Stimulated activated CD8-positive, alpha-beta memory T cell treated with anti-CD3 and anti-CD28 coated beads, Interleukin-12 subunit alpha, Interleukin-12 subunit beta, amount 100 ng/mL, for 24 hours (primary cell): ENCODE measurements at regions not wholly inside any gene's neighbourhood (a gene's known extent, or its start where the extent isn't known, plus 50 kb on each side); places are given as distances from the start of the nearest gene placed in this dataset.

Source experiments
- DNase-seq: peaks from one replicate; pipeline ENCODE4 v3.0.0-alpha.2; 2020; ENCODE audit errors: extremely low read depth

- DNase-seq: no peak
Observed at GRCh38 chr12:69096669-69097335, 142.6 kb upstream of the CPSF6 start.

DNA sequence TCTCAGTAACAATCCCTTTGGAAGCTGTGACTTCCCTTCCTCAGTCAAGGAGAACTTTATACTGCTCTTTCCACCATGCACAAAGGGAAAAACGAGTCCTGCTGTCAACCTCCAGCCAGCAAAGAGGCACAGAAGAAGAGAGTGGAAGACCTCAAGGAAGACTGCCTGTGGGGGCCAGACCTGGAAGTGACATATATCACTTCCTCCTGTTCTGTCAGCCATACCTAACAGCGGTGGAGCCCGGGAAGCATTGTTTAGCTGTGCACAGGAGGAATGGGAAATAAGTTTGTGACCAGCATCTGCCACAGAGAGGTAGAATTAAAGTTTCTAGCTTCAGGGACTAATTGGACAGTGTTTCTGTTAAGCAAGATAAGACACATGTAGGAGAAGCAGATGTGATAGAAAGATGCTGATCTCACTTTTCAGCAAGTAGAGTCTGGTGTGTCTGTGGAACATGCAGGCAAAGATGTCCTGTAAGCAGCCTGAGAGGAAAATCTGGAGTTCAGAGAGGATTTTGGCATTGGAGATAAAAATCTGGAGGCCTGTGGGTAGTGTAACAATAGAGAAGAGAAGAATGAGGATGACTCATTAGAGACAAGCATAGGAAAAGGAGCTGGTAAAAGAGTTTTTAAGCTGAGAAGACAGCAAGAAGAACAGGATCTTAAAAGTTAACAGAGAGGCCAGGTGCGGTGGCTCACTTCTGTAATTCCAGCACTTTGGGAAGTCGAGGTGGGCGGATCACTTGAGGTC, 141.6 kb upstream of the CPSF6 start:
- DNase-seq: no peak

- DNase-seq: no peak
Observed at GRCh38 chr12:69099201-69099837, 140.1 kb upstream of the CPSF6 start.

DNA sequence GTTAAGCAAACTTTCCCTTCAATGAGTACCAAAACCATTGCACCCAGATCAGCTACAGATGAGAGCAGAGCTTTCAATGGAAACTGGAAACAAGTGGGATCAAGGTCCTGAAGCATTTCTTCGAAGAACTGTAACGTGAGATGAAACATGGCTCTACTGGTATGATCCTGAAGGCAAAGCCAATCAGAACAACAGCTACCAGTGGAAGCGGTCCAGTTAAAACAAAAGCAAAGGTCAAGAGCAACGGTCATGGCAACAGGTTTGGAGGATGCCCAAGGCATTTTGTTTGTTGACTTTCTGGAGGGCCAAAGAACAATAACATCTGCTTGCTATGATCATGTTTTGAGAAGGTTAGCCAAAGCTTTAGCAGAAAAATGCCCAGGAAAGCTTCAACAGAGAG, 137.9 kb upstream of the CPSF6 start:
- no peak for DNase-seq

DNA sequence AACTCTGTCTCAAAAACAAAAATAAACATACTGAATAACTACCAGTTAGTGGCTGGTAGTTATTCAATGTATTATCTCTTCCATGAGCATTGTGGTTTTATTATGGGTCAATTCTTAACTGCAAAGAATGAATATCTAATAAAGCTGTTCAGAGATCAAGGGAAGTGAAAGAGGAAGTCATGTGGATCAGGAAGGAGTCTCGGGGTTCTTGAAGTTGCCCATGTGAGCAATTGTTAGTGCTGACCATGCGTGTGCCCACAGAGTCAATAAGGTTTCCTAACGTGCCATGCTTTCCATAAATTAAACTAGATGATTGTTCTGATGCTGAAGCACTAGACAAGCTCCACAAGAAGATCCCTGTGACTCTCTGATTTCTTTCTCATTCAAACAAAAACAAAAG, 136.5 kb upstream of the CPSF6 start:
- DNase-seq: no peak

DNA sequence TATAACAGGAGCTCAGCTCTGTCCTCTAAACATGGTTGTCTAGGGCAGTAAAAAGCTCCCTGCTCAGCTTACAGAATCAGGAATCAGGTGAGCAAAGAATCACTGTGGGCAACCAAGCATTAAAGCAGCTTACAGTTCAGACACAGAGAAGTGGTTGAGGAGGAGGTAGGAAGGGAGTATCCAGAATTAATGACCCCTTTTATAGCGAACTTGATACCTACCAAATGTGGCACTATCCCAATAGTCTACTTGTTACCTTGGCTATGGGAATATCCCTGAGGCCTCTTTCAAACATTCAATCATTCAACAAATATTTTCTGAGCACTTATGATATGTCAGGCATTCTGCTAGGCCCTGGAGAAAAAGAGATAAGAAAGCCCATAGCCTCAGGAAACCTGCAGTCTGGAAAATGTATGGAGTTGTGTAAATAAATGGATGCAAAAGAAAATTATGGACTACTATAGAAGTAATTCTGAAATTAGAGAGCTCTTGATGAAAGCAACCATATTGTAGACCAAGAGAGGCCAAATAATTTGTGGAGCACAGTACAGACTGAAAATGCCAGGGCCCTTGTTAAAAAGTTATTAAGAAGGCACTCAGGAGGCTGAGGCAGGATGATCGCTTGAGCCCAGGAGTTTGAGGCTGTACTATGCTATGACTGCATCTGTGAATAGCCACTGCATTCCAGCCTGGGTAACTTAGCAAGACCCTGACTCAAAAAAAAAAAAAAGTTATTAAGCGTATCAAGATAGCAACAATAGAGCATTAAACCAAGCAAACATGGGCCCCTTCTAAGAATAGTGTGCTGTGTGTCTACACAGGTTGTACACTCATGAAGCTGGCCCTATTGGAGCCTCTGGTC, 134.0 kb upstream of the CPSF6 start:
- DNase-seq: no peak

DNA sequence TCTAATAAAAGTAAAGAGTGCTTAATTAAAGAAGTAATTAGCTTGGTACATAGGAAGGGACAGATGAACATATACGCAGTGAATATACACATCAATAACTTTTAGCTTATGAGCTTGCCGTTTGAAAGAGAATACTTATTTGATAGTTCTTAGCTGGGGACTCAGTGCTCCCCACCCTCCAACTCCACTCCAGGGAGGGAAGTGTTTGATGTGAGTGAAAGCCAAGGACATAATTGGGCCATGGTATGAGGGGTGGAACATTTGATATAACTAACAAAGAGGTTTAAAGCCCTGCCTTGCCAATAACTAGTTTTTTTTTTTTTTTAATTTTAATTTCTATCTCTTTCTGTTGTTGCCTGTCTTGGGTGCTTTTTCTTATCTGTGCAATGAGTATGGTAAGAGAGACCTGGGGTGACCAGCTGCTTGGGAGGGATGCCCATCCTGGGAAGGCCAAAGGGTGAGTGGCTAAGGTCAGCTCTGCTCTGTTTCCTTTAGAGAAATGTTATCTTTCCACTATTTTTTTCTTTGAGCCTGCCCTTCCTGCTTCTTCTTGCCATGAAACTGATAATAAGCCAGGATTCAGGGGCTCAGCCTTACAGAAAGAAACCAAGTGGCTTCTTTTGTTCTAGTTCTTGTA, 132.8 kb upstream of the CPSF6 start:
- DNase-seq: no peak

DNA sequence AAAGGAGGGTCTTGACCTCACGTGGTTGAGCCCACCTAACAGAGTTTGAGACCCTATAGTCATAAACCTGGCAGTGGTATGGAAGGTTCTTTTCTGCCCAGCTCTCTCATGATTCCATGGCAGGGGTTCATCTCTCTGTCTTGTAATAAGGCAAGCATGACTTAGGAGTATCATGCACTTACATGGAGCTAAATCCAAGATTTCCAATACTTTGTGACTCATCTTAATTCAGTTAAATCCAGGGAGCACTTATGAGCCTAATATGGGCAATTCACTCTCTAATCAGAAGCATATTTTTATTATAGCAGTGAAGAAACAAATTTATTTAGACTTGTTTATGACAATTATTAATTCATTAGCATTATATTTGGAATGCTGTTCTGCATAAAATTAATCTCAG, 131.8 kb upstream of the CPSF6 start:
- no peak for DNase-seq

GRCh38 chr12:69108037-69108436, 131.3 kb upstream of the CPSF6 start:
- no peak for DNase-seq

DNA sequence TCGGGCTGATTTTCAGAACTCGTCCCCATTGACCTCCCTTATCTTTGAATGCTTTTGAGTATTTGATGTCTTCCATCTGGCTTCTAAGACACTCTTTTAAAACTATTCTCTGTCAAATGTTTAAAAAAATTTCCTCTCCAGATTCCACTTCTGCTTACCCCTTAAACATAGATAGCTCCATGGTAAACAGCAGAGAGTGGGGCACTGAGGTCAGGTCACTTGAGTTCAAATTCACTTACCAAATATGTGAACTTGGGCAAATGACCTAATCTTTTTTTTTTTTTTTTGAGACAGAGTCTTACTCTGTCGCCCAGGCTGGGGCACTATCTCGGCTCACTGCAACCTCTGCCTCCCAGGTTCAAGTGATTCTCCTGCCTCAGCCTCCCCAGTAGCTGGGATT, 126.8 kb upstream of the CPSF6 start:
- DNase-seq: no peak

DNA sequence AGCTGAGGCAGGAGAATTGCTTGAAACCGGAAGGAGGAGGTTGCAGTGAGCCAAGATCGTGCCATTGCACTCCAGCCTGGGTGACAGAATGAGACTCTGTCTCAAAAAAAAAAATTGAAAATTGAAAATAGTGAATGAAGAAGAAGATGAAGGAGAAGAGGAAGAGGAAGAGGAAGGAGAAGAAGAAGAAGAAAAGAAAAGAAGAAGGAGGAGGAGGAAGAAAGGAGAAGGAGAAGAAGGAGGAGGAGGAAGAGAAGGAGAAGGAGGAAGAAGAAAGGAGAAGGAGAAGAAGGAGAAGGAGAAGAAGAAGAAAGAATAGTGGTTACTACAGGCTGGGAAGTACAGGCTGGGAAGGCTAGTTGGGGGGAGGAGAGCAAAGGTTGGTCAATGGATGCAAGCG, 124.3 kb upstream of the CPSF6 start:
- DNase-seq: no peak

GRCh38 chr12:69115951-69116350, 123.4 kb upstream of the CPSF6 start:
- no peak for DNase-seq

- DNase-seq: no peak
Observed at GRCh38 chr12:69117566-69118266, 121.7 kb upstream of the CPSF6 start.

GRCh38 chr12:69118516-69118915, 120.9 kb upstream of the CPSF6 start:
- DNase-seq: no peak

DNA sequence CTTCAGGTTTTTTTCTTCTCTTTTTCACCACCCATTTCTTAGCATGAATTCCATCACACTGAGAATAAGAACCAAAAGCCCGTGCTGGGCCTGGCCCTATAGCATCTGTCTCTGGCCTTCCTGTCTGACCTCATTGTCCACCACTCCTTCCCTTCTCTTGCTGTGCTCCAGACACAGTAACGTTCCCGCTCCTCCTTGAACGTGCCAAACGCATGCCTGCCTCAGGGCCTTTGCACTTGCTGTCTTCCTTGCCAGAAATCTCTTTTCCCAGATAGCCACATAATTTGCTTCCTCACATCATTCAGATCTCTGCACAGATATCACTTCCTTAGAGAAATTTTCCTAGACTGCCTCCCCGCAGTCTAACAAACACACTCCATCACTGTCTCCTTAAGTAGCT, 119.6 kb upstream of the CPSF6 start:
- DNase-seq: no peak

DNA sequence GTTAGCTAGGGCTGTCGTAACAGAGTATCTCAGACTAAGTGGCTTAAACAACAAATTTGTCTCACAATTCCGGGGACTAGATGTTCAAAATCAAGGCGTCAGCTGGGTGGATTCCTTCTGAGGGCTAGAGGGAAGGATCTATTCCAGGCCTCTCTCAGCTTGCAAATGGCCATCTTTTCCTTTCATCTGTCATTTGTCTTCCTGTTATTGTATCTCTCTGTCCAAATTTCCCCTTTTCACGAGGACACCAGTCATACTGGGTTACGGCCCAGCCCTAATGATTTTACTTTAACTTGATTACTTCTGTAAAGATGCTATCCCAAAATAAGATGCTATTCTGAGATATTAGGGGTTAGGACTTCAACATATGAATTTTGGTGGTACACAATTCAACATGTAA, 119.0 kb upstream of the CPSF6 start:
- no peak for DNase-seq

DNA sequence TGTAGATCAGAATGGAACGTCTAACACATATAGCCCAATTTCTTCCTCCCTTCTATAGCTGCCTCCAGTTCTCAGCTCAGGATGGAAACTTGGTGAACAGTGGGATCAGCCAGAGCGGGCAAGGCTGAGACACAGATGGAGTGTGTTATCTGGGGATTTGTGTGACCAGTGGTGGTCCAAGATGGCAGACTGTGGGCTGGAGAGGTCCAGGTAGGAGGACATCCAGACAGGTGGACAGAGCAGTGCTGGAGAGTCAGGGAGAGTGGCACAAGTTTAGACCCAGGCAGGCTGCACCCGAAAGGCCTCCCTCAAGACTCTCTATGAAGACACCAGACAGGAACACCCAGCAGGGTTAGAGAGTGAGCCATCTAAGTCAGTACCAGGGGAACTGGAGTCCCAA, 116.1 kb upstream of the CPSF6 start:
- DNase-seq: no peak

DNA sequence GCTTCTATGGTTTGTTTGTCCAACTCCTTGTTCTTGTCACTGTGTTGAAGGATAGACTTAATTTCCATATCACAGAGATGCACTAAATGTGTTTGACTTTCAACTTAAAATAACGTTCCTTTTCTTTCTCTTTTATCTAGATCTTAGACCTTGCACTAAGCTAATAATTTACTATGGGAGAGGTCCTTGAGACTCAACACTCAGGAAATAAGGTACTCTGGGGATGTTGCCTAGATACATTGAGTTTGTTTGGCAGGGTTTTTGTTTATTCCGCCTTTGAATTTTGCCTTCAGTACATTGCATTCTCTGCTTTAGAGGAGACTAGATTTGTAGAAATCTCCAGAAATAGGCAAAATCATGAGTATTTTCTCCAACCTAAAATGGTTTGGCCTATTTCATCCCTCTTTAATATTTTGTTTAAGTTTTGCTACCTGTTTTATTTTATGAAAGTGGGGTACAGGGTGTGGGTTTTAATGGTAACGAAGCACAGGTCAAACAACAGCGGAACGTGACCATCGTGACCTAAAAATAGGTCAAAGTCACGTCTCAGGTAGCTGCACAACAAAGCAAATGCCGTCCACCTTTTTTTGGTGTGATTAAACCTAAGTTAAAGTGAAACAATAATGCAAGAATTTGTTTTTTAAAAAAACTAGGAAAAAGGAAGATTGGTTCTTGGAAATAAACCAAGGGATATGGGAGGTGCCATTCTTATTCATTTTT, 115.3 kb upstream of the CPSF6 start:
- no peak for DNase-seq

DNA sequence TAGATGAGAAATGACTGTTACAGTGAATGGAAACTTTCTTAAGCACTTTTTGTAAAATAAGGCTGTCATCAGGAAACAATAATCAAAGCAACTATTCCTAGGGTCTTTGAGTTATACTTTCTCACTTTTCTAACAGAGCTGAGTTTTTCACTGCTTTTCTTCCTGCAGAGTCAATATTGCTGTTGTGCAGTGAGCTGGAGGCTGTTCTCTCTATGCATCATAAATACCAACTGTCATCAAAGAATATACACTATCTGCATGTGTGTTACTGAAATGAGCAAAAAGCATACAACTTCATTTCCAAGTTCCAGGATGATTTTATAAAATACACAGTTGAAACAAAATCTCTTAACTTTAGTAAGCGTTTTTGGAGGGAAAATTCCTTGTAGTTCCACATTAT, 110.4 kb upstream of the CPSF6 start:
- no peak for DNase-seq

GRCh38 chr12:69129564-69129963, 109.8 kb upstream of the CPSF6 start:
- DNase-seq: no peak

DNA sequence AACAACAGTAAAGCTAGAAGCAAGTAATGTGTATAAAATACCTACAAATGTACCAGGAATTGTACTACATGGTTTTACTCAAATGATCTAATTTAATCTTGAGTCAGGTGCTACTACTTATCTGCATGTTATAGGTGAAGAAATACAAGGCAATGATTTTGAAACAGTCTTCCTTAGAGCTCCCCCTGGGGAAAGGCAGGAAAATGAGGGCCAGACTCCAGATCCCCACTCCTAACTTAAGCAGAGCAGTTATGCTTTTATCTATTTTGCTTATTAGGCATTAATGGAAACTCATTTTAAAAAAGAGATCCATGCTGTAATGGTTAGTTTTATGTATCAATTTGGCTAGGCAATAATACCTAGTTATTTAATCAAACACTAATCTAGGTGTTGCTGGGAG, 109.3 kb upstream of the CPSF6 start:
- no peak for DNase-seq
